ACC112 (cell line): ENCODE measurements at regions not wholly inside any gene's neighbourhood (a gene's known extent, or its start where the extent isn't known, plus 50 kb on each side); places are given as distances from the start of the nearest gene placed in this dataset.

ENCODE experiments used
- H2AFZ ChIP-seq: fragments of 200-600 bp; sonication (generic); one replicate; pipeline ENCODE4 v1.6.0; 2017; ENCODE audit warnings: antibody characterized with exemption, low read length; ENCODE audit not compliant: unreplicated experiment
- H3K27ac ChIP-seq: fragments of 200-600 bp; sonication (generic); 2 replicates; pipeline ENCODE4 v1.5.1; 2014; ENCODE audit warnings: low read depth, mild to moderate bottlenecking, antibody characterized with exemption, low read length, moderate library complexity
- H3K27me3 ChIP-seq: fragments of 200-600 bp; sonication (generic); 2 replicates; pipeline ENCODE4 v1.6.1; 2014; ENCODE audit warnings: mild to moderate bottlenecking, antibody characterized with exemption, low read length, moderate library complexity, mixed read lengths; ENCODE audit not compliant: insufficient read depth
- H3K36me3 ChIP-seq: fragments of 200-600 bp; sonication (generic); 2 replicates; pipeline ENCODE4 v1.6.1; 2016; ENCODE audit warnings: mild to moderate bottlenecking, antibody characterized with exemption, low read length, moderate library complexity, mixed read lengths; ENCODE audit not compliant: insufficient read depth
- H3K4me1 ChIP-seq: fragments of 200-600 bp; sonication (generic); one replicate; pipeline ENCODE4 v1.6.1; 2016; ENCODE audit warnings: low read length, mixed read lengths; ENCODE audit not compliant: insufficient read depth, unreplicated experiment, control insufficient read depth
- H3K4me3 ChIP-seq: fragments of 200-600 bp; sonication (generic); 2 replicates; pipeline ENCODE4 v1.5.1; 2014; ENCODE audit warnings: mild to moderate bottlenecking, low read depth, low read length
- H3K79me2 ChIP-seq: fragments of 200-600 bp; sonication (generic); one replicate; pipeline ENCODE4 v1.6.0; 2016; ENCODE audit warnings: low read length; ENCODE audit not compliant: control insufficient read depth, unreplicated experiment, insufficient read depth

DNA sequence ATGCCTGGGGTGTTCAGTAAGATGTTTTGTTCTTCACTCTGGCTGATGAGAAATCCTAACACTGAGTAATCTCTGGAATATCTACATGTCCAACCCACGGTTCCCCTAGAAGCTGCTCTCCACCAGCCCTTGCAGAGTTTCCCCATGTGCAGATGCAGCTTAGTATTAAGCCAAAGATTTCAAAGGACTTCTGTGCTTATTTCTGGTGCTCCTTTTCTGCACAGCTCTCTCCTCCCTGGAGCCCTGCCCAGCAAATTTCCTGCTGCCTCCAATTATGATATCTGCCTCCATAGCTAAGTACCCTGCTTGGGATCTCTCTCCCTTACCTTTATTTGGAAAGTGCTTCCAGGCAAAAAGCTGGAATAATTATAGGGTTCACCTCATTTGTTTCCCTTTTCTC is 949.3 kb downstream of the BCL11A start:
- no peak overlapping the region for H3K27ac ChIP-seq
- H3K4me1 ChIP-seq, result no peaks in the 10 kb centered on the region
- no peak overlapping the region for H2AFZ ChIP-seq
- no peaks in the 10 kb centered on the region for H3K27me3 ChIP-seq
- no peaks in the 10 kb centered on the region for H3K79me2 ChIP-seq
- no peaks in the 10 kb centered on the region for H3K36me3 ChIP-seq
- H3K4me3 ChIP-seq, result no peak overlapping the region

DNA sequence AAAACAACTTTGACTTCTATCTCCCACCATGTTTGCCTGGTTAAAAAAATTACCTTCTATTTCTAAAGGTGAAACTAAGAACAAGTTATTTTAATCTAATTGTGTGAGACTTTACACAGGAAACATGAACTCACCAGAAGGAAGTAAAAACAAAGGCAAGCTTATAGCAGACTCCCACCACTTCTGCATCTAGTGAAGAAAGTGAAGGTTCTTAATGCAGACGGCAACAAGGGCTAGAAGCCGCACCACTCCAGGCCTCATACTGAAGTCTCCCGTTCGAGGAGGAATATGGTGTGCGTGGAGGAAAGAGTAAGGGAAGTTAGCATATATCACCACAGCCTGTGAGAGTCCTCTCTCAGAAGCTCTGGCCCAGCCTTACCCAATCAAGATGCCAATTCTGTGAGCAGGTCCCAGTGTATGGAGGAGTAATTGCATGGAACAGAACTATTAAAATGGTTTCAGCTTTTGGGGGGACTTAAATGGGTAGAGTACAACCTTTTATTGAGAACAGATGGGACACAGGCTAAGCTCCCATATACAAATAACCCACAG is 958.7 kb downstream of the BCL11A start:
- H3K79me2 ChIP-seq, result no peaks in the 10 kb centered on the region
- H2AFZ ChIP-seq, result no peak overlapping the region
- no peaks in the 10 kb centered on the region for H3K36me3 ChIP-seq
- no peak overlapping the region for H3K4me3 ChIP-seq
- H3K27ac ChIP-seq, result no peak overlapping the region
- H3K27me3 ChIP-seq, result no peaks in the 10 kb centered on the region
- no peaks in the 10 kb centered on the region for H3K4me1 ChIP-seq

DNA sequence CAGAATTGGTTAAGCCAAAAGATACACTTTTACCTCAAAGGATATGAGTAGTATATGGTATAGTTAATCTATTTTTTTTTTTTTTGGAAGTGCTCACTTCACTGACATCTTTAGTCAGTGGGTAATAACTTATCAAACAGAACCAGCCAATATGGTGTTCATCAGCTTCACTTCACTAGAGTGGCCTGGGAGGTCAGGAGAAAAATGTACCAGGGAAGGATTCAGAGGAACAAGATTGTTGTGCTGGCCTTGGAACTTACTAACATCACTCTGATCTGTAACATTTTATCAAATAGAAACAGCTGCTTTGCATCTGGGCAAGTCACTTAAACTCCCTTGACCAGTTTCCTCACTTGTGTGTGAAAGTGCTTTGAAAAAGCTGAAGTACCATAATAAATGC is 962.7 kb downstream of the BCL11A start:
- no peak overlapping the region for H3K27ac ChIP-seq
- no peaks in the 10 kb centered on the region for H3K36me3 ChIP-seq
- H3K4me3 ChIP-seq, result no peak overlapping the region
- H3K4me1 ChIP-seq, result no peaks in the 10 kb centered on the region
- no peaks in the 10 kb centered on the region for H3K27me3 ChIP-seq
- no peak overlapping the region for H2AFZ ChIP-seq
- H3K79me2 ChIP-seq, result no peaks in the 10 kb centered on the region

DNA sequence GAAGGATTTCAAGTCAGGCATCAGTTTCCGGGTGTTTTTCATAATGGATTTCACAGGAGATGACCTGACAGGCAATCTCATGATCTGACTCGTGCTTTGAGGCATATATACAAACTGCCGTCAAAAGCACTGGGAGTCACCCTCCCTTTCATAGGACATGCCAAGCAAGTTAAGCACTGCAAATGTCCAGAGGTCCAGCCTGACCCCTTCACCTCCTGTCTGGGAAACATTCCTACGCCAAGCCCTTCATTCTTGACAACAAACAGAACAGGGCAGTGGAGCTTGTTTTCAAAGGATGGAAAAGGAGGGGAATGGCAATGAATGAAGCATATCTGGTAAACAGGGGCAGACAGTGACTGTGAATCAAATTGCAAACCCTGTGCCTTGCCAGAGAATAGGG is 963.6 kb downstream of the BCL11A start:
- H3K4me3 ChIP-seq, result no peak overlapping the region
- no peaks in the 10 kb centered on the region for H3K27me3 ChIP-seq
- no peak overlapping the region for H3K27ac ChIP-seq
- H2AFZ ChIP-seq, result no peak overlapping the region
- H3K79me2 ChIP-seq, result no peaks in the 10 kb centered on the region
- no peaks in the 10 kb centered on the region for H3K36me3 ChIP-seq
- H3K4me1 ChIP-seq, result no peaks in the 10 kb centered on the region

DNA sequence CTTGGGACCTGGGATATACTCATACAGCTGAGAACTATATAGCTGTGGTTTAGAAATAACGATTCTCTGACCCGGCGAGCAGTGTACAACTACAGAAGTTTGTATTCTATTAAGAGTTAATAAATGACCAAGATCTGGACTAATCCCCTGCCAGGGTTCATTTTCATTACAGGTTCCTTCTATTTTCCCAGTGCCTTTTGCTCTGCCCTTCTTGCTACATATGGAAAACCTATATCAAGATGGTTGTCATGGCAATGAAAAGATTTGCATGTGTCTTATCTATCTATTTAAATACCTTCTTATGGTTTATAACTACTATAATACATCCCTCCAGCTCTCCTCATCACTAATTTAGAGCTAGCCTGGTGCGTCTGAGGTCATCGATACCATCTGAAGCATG is 965.2 kb downstream of the BCL11A start:
- Histone ChIP-seq H3K4me3 (no peak overlapping the region), H3K4me1 (no peaks in the 10 kb centered on the region), H3K79me2 (no peaks in the 10 kb centered on the region), H3K27me3 (no peaks in the 10 kb centered on the region), H2AFZ (no peak overlapping the region), H3K27ac (no peak overlapping the region), H3K36me3 (no peaks in the 10 kb centered on the region)

DNA sequence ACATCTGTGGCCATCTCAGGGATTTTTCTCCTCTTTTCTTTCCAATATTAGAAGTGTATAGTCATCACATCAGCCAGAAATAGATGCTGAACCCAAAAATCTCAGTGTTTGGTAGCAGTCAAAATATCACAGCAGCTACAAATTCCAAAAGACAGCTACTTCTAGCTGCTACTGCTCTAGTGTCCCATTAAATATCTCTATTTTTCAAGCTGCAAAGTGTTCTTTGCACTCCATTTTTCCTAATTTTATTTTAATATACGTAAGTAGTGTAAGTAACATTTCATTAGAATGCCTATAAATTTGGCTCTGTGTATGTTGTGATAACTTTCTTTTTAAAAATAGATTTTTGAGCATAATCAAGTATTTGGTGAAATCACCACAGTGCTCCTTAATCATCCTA is 967.3 kb downstream of the BCL11A start:
- no peaks in the 10 kb centered on the region for H3K36me3 ChIP-seq
- H3K79me2 ChIP-seq, result no peaks in the 10 kb centered on the region
- H3K27me3 ChIP-seq, result no peaks in the 10 kb centered on the region
- H2AFZ ChIP-seq, result no peak overlapping the region
- H3K4me1 ChIP-seq, result no peaks in the 10 kb centered on the region
- H3K4me3 ChIP-seq, result no peak overlapping the region
- no peak overlapping the region for H3K27ac ChIP-seq

DNA sequence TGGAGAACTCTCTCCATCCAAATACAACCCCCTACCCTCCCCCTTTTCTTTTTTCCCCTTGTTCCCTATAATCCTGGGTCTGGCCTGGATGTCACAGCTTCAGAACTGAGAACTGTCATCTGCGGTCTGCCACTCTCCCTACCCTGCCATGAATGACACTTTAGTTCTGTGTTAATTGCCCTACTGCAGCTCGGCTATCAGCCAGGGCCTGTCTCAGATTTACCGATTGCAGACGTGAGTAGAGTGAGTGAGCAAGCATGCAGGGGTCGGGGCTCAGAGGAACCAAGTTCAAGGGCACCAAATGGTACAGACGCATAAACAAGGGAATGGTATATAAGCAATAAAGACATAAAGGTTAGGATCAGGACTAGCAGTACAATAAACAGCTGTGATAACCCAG is 967.8 kb downstream of the BCL11A start:
- Histone ChIP-seq H2AFZ (no peak overlapping the region), H3K36me3 (no peaks in the 10 kb centered on the region), H3K4me1 (no peaks in the 10 kb centered on the region), H3K4me3 (no peak overlapping the region), H3K27ac (no peak overlapping the region), H3K79me2 (no peaks in the 10 kb centered on the region), H3K27me3 (no peaks in the 10 kb centered on the region)

DNA sequence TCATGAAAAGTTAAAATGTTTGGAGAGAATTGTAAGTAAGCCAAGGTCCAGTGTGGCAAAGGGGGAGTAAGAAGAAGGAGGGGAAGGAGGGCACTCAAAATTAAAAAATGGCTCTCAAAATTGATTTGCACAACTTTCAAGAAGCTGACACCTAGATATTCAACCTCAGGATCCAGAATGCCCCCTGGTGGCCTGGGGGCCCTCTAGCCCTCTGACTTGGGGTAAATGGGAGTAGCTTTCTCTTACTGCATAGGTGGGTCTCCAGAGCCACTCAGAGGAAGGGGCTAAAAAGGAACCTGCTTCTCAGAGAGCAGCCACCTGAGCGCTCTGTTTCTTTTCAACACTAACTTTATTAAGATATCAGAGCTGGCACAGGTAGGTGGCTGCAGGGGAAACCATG is 968.5 kb downstream of the BCL11A start:
- H3K4me3 ChIP-seq, result no peak overlapping the region
- no peak overlapping the region for H3K27ac ChIP-seq

DNA sequence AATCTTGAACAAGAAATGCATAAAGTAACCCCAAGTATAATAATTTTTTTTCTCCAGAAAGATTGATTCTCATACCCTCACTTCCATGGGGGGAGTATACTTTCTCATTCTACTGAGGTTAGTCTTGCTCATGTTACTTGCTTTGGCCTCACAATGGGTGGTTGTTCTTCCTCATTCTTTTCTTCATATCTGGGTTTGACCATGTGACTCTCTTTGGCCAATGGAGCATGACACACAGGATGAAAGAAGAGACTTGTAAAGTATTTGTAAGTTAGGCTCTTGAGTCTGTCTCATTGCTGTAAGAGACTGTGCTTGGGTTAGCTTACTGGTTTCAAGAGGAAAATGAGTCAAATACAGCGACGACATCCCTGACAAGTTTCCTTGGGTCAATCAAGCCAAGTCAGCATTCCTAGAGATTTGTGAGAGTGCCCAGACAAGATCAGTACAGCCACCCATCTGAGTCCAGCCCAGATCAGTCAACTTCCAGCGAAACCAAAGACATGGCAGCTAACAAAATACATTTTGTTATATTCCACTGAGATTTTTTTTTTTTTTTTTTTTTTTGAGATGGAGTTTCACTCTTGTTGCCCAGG is 970.2 kb downstream of the BCL11A start:
- Histone ChIP-seq H3K4me1 (no peaks in the 10 kb centered on the region), H3K36me3 (no peaks in the 10 kb centered on the region), H3K27me3 (no peaks in the 10 kb centered on the region), H3K79me2 (no peaks in the 10 kb centered on the region), H3K4me3 (no peak overlapping the region), H3K27ac (no peak overlapping the region), H2AFZ (no peak overlapping the region)

More for the DNA sequence above, 968.5 kb downstream of the BCL11A start:
- no peaks in the 10 kb centered on the region for H3K36me3 ChIP-seq
- no peaks in the 10 kb centered on the region for H3K79me2 ChIP-seq
- no peak overlapping the region for H2AFZ ChIP-seq
- no peaks in the 10 kb centered on the region for H3K4me1 ChIP-seq
- no peaks in the 10 kb centered on the region for H3K27me3 ChIP-seq

DNA sequence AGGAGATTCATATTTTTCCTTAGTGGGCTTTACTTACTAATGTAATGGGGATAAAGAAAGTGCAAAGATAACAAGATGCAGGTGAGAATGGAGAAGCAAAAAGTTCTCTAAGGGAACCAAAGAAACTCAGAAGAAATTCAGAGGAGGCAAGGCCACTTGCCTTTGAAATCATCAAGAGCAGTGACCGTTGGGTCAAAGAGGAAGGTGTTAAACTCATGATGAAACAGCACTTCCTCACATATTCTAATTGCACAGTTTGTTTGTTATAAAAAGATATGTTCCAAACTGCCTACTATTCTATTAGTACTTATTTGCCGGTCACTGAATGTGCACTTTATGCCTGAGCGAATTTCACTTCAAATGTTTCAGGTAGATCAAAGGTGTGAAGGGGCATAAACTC is 975.1 kb downstream of the BCL11A start:
- Histone ChIP-seq H3K4me1 (no peaks in the 10 kb centered on the region), H2AFZ (no peak overlapping the region), H3K36me3 (no peaks in the 10 kb centered on the region), H3K4me3 (no peak overlapping the region), H3K27ac (no peak overlapping the region), H3K79me2 (no peaks in the 10 kb centered on the region), H3K27me3 (no peaks in the 10 kb centered on the region)

DNA sequence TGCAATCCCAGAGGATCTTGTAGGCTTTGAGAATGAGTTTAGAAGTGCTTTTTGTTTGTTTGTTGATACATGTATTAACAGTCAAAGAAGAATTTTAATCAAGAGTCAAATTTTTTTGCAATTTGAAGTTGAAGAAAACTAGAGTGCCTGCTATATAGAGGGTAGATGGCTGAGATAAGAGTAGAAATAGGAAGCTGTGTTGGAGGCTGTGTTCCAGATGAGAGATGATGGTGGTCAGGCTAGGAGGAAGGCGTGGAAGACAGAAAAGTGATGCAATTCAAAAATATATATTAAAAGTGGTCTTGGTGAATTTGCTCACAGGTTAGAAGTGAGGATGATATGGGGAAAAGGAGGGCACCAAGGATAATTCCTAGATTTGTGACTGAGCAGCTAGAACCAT is 978.3 kb downstream of the BCL11A start:
- Histone ChIP-seq H3K27ac (no peak overlapping the region), H3K4me1 (no peaks in the 10 kb centered on the region), H3K79me2 (no peaks in the 10 kb centered on the region), H3K36me3 (no peaks in the 10 kb centered on the region), H2AFZ (no peak overlapping the region), H3K27me3 (no peaks in the 10 kb centered on the region), H3K4me3 (no peak overlapping the region)
